MM.1S (cell line): ENCODE measurements at regions not wholly inside any gene's neighbourhood (a gene's known extent, or its start where the extent isn't known, plus 50 kb on each side); places are given as distances from the start of the nearest gene placed in this dataset.
"Not testable (repeated sequence)": the region's sequence is repeated elsewhere in the genome, so short reads cannot be mapped to it uniquely, and the experiment has no call there.

Experiments used
- DNase-seq: peaks from one replicate; pipeline ENCODE4 v3.0.0-alpha.2; 2015
- H2AFZ ChIP-seq: fragments of 300-600 bp; sonication (generic); 2 replicates; pipeline ENCODE4 v1.6.0; 2016; ENCODE audit warnings: antibody characterized with exemption, low read length
- H3F3A ChIP-seq: fragments of 300-600 bp; sonication (generic); 2 replicates; pipeline ENCODE4 v1.6.1; 2016; ENCODE audit warnings: mild to moderate bottlenecking, antibody characterized with exemption, low read length, moderate library complexity, mixed read lengths; ENCODE audit not compliant: insufficient read depth
- H3K27ac ChIP-seq: fragments of 300-600 bp; sonication (generic); 2 replicates; pipeline ENCODE4 v1.5.1; 2016; ENCODE audit warnings: mild to moderate bottlenecking, low read length
- H3K27me3 ChIP-seq: fragments of 300-600 bp; sonication (generic); replicated peaks from 2 replicates; pipeline ENCODE4 v1.6.0; 2016; ENCODE audit warnings: low read length; ENCODE audit not compliant: insufficient read depth
- H3K36me3 ChIP-seq: fragments of 300-600 bp; sonication (generic); replicated peaks from 2 replicates; pipeline ENCODE4 v1.6.1; 2016; ENCODE audit warnings: mild to moderate bottlenecking, low read length, mixed read lengths; ENCODE audit not compliant: insufficient read depth
- H3K4me1 ChIP-seq: fragments of 300-600 bp; sonication (generic); 2 replicates; pipeline ENCODE4 v1.6.1; 2016; ENCODE audit warnings: low read length, mixed read lengths
- H3K4me2 ChIP-seq: fragments of 300-600 bp; sonication (generic); 2 replicates; pipeline ENCODE4 v1.6.0; 2016; ENCODE audit warnings: low read depth, low read length
- H3K4me3 ChIP-seq: fragments of 300-600 bp; sonication (generic); 2 replicates; pipeline ENCODE4 v1.5.1; 2016; ENCODE audit warnings: low read length, mixed read lengths
- H3K79me2 ChIP-seq: fragments of 300-600 bp; sonication (generic); 2 replicates; pipeline ENCODE4 v1.6.1; 2016; ENCODE audit warnings: mixed run types, low read length, mixed read lengths
- H3K9ac ChIP-seq: fragments of 300-600 bp; sonication (generic); 2 replicates; pipeline ENCODE4 v1.6.1; 2016; ENCODE audit warnings: low read length, mixed read lengths
- H3K9me2 ChIP-seq: fragments of 300-600 bp; sonication (generic); replicated peaks from 2 replicates; pipeline ENCODE4 v1.6.1; 2016; ENCODE audit warnings: mild to moderate bottlenecking, low read length, mixed read lengths; ENCODE audit not compliant: insufficient read depth
- H3K9me3 ChIP-seq: fragments of 300-600 bp; sonication (generic); replicated peaks from 2 replicates; pipeline ENCODE4 v1.6.1; 2016; ENCODE audit warnings: mild to moderate bottlenecking, low read length, mixed read lengths; ENCODE audit not compliant: insufficient read depth
- H4K20me1 ChIP-seq: fragments of 300-600 bp; sonication (generic); 2 replicates; pipeline ENCODE4 v1.6.1; 2016; ENCODE audit warnings: mild to moderate bottlenecking, low read length, moderate library complexity, mixed read lengths; ENCODE audit not compliant: insufficient read depth
- CTCF ChIP-seq: fragments of 300-600 bp; sonication (generic); IDR thresholded peaks from 2 replicates; pipeline ENCODE4 v1.5.1; 2016; ENCODE audit warnings: antibody characterized with exemption, low read length, mixed read lengths
- EZH2 ChIP-seq: fragments of 300-600 bp; sonication (generic); optimal IDR thresholded peaks from 2 replicates; pipeline ENCODE3; 2017; ENCODE audit warnings: low read depth, mild to moderate bottlenecking, antibody characterized with exemption, low read length, mixed read lengths
- EZH2phosphoT487 ChIP-seq: fragments of 300-600 bp; sonication (generic); IDR thresholded peaks from 2 replicates; pipeline ENCODE4 v1.6.1; 2018; ENCODE audit warnings: antibody characterized with exemption, low read length

GRCh38 chr7:32691965-32692815 lies 196.9 kb downstream of the AVL9 start:
- peak overlapping the region; percentile 33; the same call in 1 of the 2 replicates for H3K4me3 ChIP-seq
- TF ChIP-seq CTCF = peak; percentile 35
- H3K9me3 ChIP-seq, H3F3A ChIP-seq, H4K20me1 ChIP-seq, H3K27me3 ChIP-seq, H3K36me3 ChIP-seq, H3K9me2 ChIP-seq, H3K79me2 ChIP-seq, H3K4me1 ChIP-seq: not testable (repeated sequence)
- peak overlapping the region; percentile 43; the same call in 1 of the 2 replicates for H3K27ac ChIP-seq
- H3K4me2 ChIP-seq = peak overlapping the region; percentile 86
- H2AFZ ChIP-seq = peak overlapping the region; percentile 80
- peak; percentile 39 for DNase-seq
- H3K9ac ChIP-seq = peak overlapping the region; percentile 22; the same call in 1 of the 2 replicates

GRCh38 chr7:32688092-32688491 lies 192.8 kb downstream of the AVL9 start:
- not testable (repeated sequence) for H3F3A ChIP-seq, H4K20me1 ChIP-seq, H3K27me3 ChIP-seq, H3K9me3 ChIP-seq, H3K36me3 ChIP-seq, DNase-seq, H3K9ac ChIP-seq, H3K79me2 ChIP-seq, H3K9me2 ChIP-seq, H3K4me1 ChIP-seq, H3K4me3 ChIP-seq, H3K4me2 ChIP-seq, H2AFZ ChIP-seq, H3K27ac ChIP-seq

GRCh38 chr7:32681174-32681518 lies 185.9 kb downstream of the AVL9 start:
- no peaks in the 10 kb centered on the region for H3K9me2 ChIP-seq
- no peak overlapping the region for H3K27ac ChIP-seq
- no peaks in the 10 kb centered on the region for H3K27me3 ChIP-seq
- H3K9me3 ChIP-seq = no peaks in the 10 kb centered on the region
- no peak overlapping the region for H2AFZ ChIP-seq
- no peaks in the 10 kb centered on the region for H3K79me2 ChIP-seq
- H3K4me1 ChIP-seq = no peaks in the 10 kb centered on the region
- H3K4me2 ChIP-seq = no peak overlapping the region
- no peaks in the 10 kb centered on the region for H3F3A ChIP-seq
- H4K20me1 ChIP-seq = no peaks in the 10 kb centered on the region
- no peak overlapping the region for H3K4me3 ChIP-seq
- TF ChIP-seq EZH2 (no peak), EZH2phosphoT487 (no peak), CTCF (no peak)
- no peaks in the 10 kb centered on the region for H3K36me3 ChIP-seq
- H3K9ac ChIP-seq = no peak overlapping the region
- DNase-seq = no peak
